Left lobe of liver (tissue), 2 donors: ENCODE measurements at regions not wholly inside any gene's neighbourhood (a gene's known extent, or its start where the extent isn't known, plus 50 kb on each side); places are given as distances from the start of the nearest gene placed in this dataset.
"Not testable (repeated sequence)": the region's sequence is repeated elsewhere in the genome, so short reads cannot be mapped to it uniquely, and the experiment has no call there.

Experiments used
- ATAC-seq: fragments of 200-7000 bp; cut with Tn5 transposase; one replicate; pipeline ENCODE4 v1.9.1; 2020; ENCODE audit warnings: mild to moderate bottlenecking, moderate library complexity
- DNase-seq: peaks from one replicate; pipeline ENCODE4 v3.0.0-alpha.2; 2020; ENCODE audit warnings: low spot score
- donor health status: DM: no; HTN: no; CAD: no; lungs with moderate emphysema.
- donor health status: DM: no; HTN: yes; CAD: no.

GRCh38 chr2:166651080-166651675 lies 157.1 kb upstream of the SCN7A start:
- ATAC-seq (no peak), DNase-seq (no peak)

- ATAC-seq (no peak), DNase-seq (no peak)
Measured at GRCh38 chr2:166647935-166648334, 153.9 kb upstream of the SCN7A start.

GRCh38 chr2:166643980-166644379 lies 149.9 kb upstream of the SCN7A start:
- DNase-seq (no peak), ATAC-seq (no peak)

- DNase-seq, ATAC-seq: not testable (repeated sequence)
Measured at GRCh38 chr2:166641516-166641915, 147.5 kb upstream of the SCN7A start.

- DNase-seq, result no peak
- ATAC-seq, result no peak
Measured at GRCh38 chr2:166637051-166637450, 143.0 kb upstream of the SCN7A start.

- no peak for DNase-seq
- ATAC-seq, result no peak
Measured at GRCh38 chr2:166634706-166635105, 140.7 kb upstream of the SCN7A start.

GRCh38 chr2:166632616-166633015 lies 138.6 kb upstream of the SCN7A start:
- ATAC-seq (no peak), DNase-seq (no peak)

GRCh38 chr2:166628478-166629136 lies 134.6 kb upstream of the SCN7A start:
- ATAC-seq, result no peak

GRCh38 chr2:166627893-166628292 lies 133.8 kb upstream of the SCN7A start:
- no peak for ATAC-seq
- DNase-seq, result no peak

More at GRCh38 chr2:166628478-166629136, 134.6 kb upstream of the SCN7A start:
- no peak for DNase-seq

GRCh38 chr2:166625670-166626069 lies 131.6 kb upstream of the SCN7A start:
- ATAC-seq, result no peak
- no peak for DNase-seq

GRCh38 chr2:166614503-166614902 lies 120.5 kb upstream of the SCN7A start:
- no peak for DNase-seq
- ATAC-seq, result no peak

- ATAC-seq, result no peak
Measured at GRCh38 chr2:166614029-166614428, 120.0 kb upstream of the SCN7A start.

GRCh38 chr2:166613226-166613625 lies 119.2 kb upstream of the SCN7A start:
- DNase-seq, result no peak
- no peak for ATAC-seq

More at GRCh38 chr2:166614029-166614428, 120.0 kb upstream of the SCN7A start:
- no peak for DNase-seq

- DNase-seq (no peak), ATAC-seq (no peak)
Measured at GRCh38 chr2:166612214-166612613, 118.2 kb upstream of the SCN7A start.

- ATAC-seq, result no peak
- DNase-seq, result no peak
Measured at GRCh38 chr2:166610913-166611305, 116.9 kb upstream of the SCN7A start.

- DNase-seq, result no peak
- no peak for ATAC-seq
Measured at GRCh38 chr2:166610180-166610912, 116.3 kb upstream of the SCN7A start.

- ATAC-seq, result no peak
- DNase-seq, result no peak
Measured at GRCh38 chr2:166609183-166609959, 115.3 kb upstream of the SCN7A start.

- ATAC-seq, result no peak
- DNase-seq, result no peak
Measured at GRCh38 chr2:166607880-166608279, 113.8 kb upstream of the SCN7A start.

GRCh38 chr2:166593403-166593802 lies 99.4 kb upstream of the SCN7A start:
- DNase-seq (no peak), ATAC-seq (no peak)

- no peak for DNase-seq
- no peak for ATAC-seq
Measured at GRCh38 chr2:166592750-166593149, 98.7 kb upstream of the SCN7A start.

GRCh38 chr2:166591226-166591625 lies 97.2 kb upstream of the SCN7A start:
- DNase-seq (no peak), ATAC-seq (no peak)
